OCI-LY1 (cell line): ENCODE measurements at regions not wholly inside any gene's neighbourhood (a gene's known extent, or its start where the extent isn't known, plus 50 kb on each side); places are given as distances from the start of the nearest gene placed in this dataset.

Source experiments
- H2AFZ ChIP-seq: fragments of 200-600 bp; sonication (generic), shearing (Covaris generic); 2 replicates; pipeline ENCODE4 v1.6.0; 2014; ENCODE audit warnings: antibody characterized with exemption, mild to moderate bottlenecking, low read length
- H3F3A ChIP-seq: fragments of 200-600 bp; sonication (generic), shearing (Covaris generic); 2 replicates; pipeline ENCODE4 v1.6.0; 2014; ENCODE audit warnings: mild to moderate bottlenecking, antibody characterized with exemption, low read length, moderate library complexity; ENCODE audit not compliant: insufficient read depth
- H3K27ac ChIP-seq: fragments of 200-600 bp; sonication (generic); 2 replicates; pipeline ENCODE4 v1.5.1; 2014; ENCODE audit warnings: low read length, mixed run types, mild to moderate bottlenecking, low read depth; ENCODE audit not compliant: poor library complexity, severe bottlenecking
- H3K27me3 ChIP-seq: fragments of 200-600 bp; sonication (generic); 2 replicates; pipeline ENCODE4 v1.6.0; 2014; ENCODE audit warnings: antibody characterized with exemption, mild to moderate bottlenecking, low read length, moderate library complexity; ENCODE audit not compliant: insufficient read depth
- H3K36me3 ChIP-seq: fragments of 200-600 bp; sonication (generic); 2 replicates; pipeline ENCODE4 v1.6.1; 2014; ENCODE audit warnings: mild to moderate bottlenecking, antibody characterized with exemption, low read length, moderate library complexity, mixed read lengths; ENCODE audit not compliant: insufficient read depth
- H3K4me1 ChIP-seq: fragments of 200-600 bp; sonication (generic); 2 replicates; pipeline ENCODE4 v1.5.1; 2014; ENCODE audit warnings: mild to moderate bottlenecking, low read length, moderate library complexity; ENCODE audit not compliant: insufficient read depth, severe bottlenecking
- H3K4me2 ChIP-seq: fragments of 200-600 bp; sonication (generic), shearing (Covaris generic); 2 replicates; pipeline ENCODE4 v1.6.1; 2014; ENCODE audit warnings: low read length
- H3K4me3 ChIP-seq: fragments of 200-600 bp; sonication (generic); 2 replicates; pipeline ENCODE4 v1.5.1; 2014; ENCODE audit warnings: low read length, low read depth, mild to moderate bottlenecking, mixed read lengths; ENCODE audit not compliant: poor library complexity, severe bottlenecking
- H3K79me2 ChIP-seq: fragments of 200-600 bp; shearing (Covaris generic); 2 replicates; pipeline ENCODE4 v1.6.1; 2016; ENCODE audit warnings: mixed run types, low read length, mixed read lengths; ENCODE audit not compliant: insufficient read depth
- H3K9ac ChIP-seq: fragments of 200-600 bp; sonication (generic), shearing (Covaris generic); 2 replicates; pipeline ENCODE4 v1.6.1; 2014; ENCODE audit warnings: mild to moderate bottlenecking, low read length, mixed read lengths
- H3K9me2 ChIP-seq: fragments of 200-600 bp; sonication (generic), shearing (Covaris generic); 2 replicates; pipeline ENCODE4 v1.6.1; 2014; ENCODE audit warnings: low read depth, mild to moderate bottlenecking, low read length, mixed read lengths
- H3K9me3 ChIP-seq: fragments of 200-600 bp; shearing (Covaris generic); 2 replicates; pipeline ENCODE4 v1.6.1; 2014; ENCODE audit warnings: low read length, mixed read lengths
- H4K20me1 ChIP-seq: fragments of 200-600 bp; sonication (generic), shearing (Covaris generic); 2 replicates; pipeline ENCODE4 v1.6.0; 2016; ENCODE audit warnings: mild to moderate bottlenecking, low read length; ENCODE audit not compliant: insufficient read depth
- EZH2 ChIP-seq: fragments of 200-600 bp; sonication (generic), shearing (Covaris generic); IDR thresholded peaks from 2 replicates; pipeline ENCODE4 v1.8.0; 2017; ENCODE audit warnings: borderline replicate concordance, mixed run types, mild to moderate bottlenecking, antibody characterized with exemption, low read length, moderate library complexity, mixed read lengths
- TF ChIP-seq, protein P1 (sequence below): fragments of 200-600 bp; sonication (generic), shearing (Covaris generic); IDR thresholded peaks from 2 replicates; pipeline ENCODE4 v1.5.1; 2017; ENCODE audit warnings: mild to moderate bottlenecking, antibody characterized with exemption, low read length, moderate library complexity, mixed read lengths

GRCh38 chr1:60665311-60665710 is 417.1 kb upstream of the NFIA start:
- Histone ChIP-seq H3K4me1 (no peaks in the 10 kb centered on the region), H3K27me3 (no peaks in the 10 kb centered on the region), H2AFZ (no peak overlapping the region), H3K4me3 (no peak overlapping the region), H3K4me2 (no peak overlapping the region), H4K20me1 (no peaks in the 10 kb centered on the region), H3K9me3 (no peaks in the 10 kb centered on the region), H3K36me3 (no peaks in the 10 kb centered on the region), H3K27ac (no peak overlapping the region), H3K79me2 (no peaks in the 10 kb centered on the region), H3F3A (no peaks in the 10 kb centered on the region), H3K9ac (no peak overlapping the region), H3K9me2 (no peaks in the 10 kb centered on the region)
- TF ChIP-seq, protein P1, sequence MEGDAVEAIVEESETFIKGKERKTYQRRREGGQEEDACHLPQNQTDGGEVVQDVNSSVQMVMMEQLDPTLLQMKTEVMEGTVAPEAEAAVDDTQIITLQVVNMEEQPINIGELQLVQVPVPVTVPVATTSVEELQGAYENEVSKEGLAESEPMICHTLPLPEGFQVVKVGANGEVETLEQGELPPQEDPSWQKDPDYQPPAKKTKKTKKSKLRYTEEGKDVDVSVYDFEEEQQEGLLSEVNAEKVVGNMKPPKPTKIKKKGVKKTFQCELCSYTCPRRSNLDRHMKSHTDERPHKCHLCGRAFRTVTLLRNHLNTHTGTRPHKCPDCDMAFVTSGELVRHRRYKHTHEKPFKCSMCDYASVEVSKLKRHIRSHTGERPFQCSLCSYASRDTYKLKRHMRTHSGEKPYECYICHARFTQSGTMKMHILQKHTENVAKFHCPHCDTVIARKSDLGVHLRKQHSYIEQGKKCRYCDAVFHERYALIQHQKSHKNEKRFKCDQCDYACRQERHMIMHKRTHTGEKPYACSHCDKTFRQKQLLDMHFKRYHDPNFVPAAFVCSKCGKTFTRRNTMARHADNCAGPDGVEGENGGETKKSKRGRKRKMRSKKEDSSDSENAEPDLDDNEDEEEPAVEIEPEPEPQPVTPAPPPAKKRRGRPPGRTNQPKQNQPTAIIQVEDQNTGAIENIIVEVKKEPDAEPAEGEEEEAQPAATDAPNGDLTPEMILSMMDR: no peak
- no peak for TF ChIP-seq EZH2

GRCh38 chr1:60664086-60664625 is 418.2 kb upstream of the NFIA start:
- TF ChIP-seq EZH2: no peak
- TF ChIP-seq, protein P1: no peak
- no peaks in the 10 kb centered on the region for H3K9me3 ChIP-seq
- no peak overlapping the region for H2AFZ ChIP-seq
- no peaks in the 10 kb centered on the region for H3K27me3 ChIP-seq
- no peak overlapping the region for H3K4me2 ChIP-seq
- H3F3A ChIP-seq: no peaks in the 10 kb centered on the region
- H3K9me2 ChIP-seq: no peaks in the 10 kb centered on the region
- no peak overlapping the region for H3K9ac ChIP-seq
- no peak overlapping the region for H3K27ac ChIP-seq
- no peaks in the 10 kb centered on the region for H3K36me3 ChIP-seq
- H3K4me3 ChIP-seq: no peak overlapping the region
- H3K79me2 ChIP-seq: no peaks in the 10 kb centered on the region
- no peaks in the 10 kb centered on the region for H3K4me1 ChIP-seq
- H4K20me1 ChIP-seq: no peaks in the 10 kb centered on the region

- Histone ChIP-seq H3K4me2 (no peak overlapping the region), H3K79me2 (no peaks in the 10 kb centered on the region), H3K9ac (no peak overlapping the region), H3K36me3 (no peaks in the 10 kb centered on the region), H3K4me1 (no peaks in the 10 kb centered on the region), H3F3A (no peaks in the 10 kb centered on the region), H3K4me3 (no peak overlapping the region), H3K27ac (no peak overlapping the region), H4K20me1 (no peaks in the 10 kb centered on the region), H2AFZ (no peak overlapping the region), H3K9me3 (no peaks in the 10 kb centered on the region), H3K9me2 (no peaks in the 10 kb centered on the region), H3K27me3 (no peaks in the 10 kb centered on the region)
- TF ChIP-seq EZH2: no peak
- TF ChIP-seq, protein P1: no peak
Measured at GRCh38 chr1:60662486-60663044, 419.8 kb upstream of the NFIA start.
